NOMO-1 (cell line): ENCODE measurements at regions not wholly inside any gene's neighbourhood (a gene's known extent, or its start where the extent isn't known, plus 50 kb on each side); places are given as distances from the start of the nearest gene placed in this dataset.

Source experiments
- DNase-seq, 2 experiments: peaks; one replicate each; lab custom pipeline; 2025; ENCODE audit not compliant: unreplicated experiment in 2 of 2; lab: John Stamatoyannopoulos, UW

DNA sequence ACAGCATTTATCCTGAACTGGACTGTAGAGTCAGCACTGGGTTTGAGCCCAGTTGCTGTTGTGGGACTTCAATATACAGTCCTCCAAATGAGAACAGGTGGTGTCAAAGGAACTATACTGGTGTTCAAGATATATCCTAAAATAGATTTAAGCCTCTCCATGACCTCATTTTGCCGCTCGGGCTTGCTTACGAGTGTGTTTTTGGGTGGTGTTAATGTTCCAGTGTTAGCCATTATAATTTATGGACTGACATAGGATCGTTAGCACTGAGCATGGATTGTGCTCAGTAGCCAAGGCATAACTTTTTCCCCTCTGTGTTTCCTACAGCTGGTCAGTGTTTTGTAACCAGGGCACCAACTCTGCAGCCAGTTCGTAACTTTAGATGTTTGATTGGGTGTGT, 306.6 kb downstream of the SPATA31D1 start:
- DNase-seq = no peak

- DNase-seq = no peak
These were observed 311.3 kb downstream of the SPATA31D1 start for GRCh38 chr9:82299870-82300269.

GRCh38 chr9:82302968-82303655, 314.5 kb downstream of the SPATA31D1 start:
- DNase-seq = no peak

DNA sequence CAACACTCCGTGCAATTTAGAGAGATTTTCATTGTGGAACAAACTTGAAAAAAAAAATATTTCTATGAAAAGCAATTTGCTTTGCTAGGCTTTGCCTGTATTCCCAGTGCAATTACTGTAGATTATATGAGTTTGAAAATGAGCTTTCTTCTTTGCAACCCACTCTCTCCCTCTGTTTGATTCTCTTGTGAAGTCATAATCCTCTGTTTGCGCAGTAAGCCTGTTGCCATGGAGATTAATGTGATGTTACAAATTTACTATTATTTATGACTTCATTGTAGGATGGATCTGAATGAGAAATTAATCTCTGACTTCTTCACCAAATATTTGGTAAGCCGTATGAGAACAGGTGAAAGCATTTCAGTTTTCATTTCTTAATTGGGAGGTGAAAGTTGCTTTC, 320.3 kb downstream of the SPATA31D1 start:
- DNase-seq = no peak

- no peak for DNase-seq
These were observed 325.1 kb downstream of the SPATA31D1 start for GRCh38 chr9:82313697-82314096.

DNA sequence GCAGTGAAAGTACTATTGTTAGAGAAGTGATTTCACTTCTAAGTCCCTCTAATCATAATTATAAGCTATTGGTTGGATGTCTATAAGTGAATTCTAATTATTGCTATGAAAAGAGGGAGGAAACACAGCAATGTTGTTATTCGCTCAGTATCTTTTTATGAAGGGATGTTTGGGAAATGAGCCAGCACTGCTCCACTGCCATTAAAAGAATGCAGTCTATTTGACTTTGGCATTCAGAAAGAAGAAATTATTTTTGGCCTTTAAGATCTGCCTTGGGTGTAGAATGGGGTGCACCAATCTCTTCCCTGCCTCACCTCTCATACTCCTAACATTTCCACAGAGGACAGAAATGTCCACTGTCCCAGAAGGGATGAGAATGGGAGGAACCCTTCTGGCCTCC, 332.0 kb downstream of the SPATA31D1 start:
- no peak for DNase-seq

DNA sequence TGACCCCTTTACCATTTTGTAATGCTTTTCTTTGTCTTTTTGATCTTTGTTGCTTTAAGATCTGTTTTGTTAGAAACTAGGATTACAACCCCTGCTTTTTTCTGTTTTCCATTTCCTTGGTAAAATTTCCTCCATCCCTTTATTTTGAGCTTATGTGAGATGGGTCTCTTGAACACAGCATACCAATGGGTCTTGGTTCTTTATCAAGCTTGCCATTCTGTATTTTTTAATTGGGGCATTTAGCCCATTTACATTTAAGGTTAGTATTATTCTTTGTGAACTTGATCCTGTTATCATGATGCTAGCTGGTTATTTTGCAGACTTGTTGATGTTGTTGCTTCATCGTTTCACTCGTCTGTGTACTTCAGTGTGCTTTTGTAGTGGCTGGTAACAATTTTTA, 337.3 kb downstream of the SPATA31D1 start:
- DNase-seq = no peak

DNA sequence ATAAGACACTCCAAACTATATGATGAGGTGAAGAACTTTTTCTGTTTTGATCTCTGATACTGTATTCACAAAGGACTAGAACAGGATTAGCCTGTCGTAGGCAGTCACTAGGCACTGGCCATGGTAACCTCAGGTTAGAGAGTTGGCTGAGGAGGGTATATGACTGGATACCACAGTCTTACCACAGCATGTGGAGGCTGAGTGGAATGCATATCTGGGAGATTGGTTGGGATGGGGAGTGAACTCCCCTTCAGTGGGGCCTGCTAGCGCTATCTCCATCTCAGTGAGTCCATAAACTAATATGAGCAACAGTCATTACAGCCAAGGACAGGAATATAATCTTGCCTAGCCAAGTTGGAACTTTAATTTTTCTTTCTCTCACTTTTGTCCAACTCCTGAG, 339.1 kb downstream of the SPATA31D1 start:
- no peak for DNase-seq

DNA sequence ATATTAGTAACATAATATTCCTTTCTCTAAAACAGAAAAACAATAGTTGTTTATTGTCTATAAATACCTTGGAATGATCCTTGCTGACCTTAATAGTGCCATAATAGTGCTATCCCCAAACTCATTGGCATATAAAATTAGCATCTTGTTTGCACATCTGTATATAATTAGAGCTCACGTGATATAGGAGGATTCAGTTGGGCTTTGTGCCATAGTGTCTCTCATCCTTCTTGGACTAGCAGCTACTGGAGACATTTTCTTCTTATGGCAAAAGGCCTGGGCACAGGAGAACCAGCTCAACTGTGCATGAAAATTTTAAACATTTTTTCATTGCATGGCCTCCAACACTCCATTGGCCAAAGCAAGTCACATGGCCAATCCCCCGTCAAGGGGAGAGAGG, 342.5 kb downstream of the SPATA31D1 start:
- DNase-seq = no peak

GRCh38 chr9:82332018-82332773, 343.6 kb downstream of the SPATA31D1 start:
- no peak for DNase-seq

DNA sequence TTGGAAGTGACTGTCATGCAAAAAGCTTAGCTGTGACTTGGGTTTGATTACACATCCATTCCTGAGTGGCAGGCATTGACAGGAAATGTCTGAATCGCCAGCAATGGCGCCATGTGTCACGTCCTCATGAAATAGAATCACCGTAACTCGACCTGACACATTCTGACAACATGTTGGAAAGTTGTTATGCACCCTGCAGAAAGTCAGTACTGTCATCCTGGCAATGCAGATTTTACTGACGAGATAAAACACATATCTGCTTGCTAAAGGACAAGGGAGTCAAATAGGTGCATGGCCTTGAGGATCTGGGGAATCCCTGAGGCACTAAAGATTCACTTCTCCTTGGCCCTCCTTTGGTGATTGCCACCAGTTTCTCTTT, 344.2 kb downstream of the SPATA31D1 start:
- DNase-seq = no peak

- DNase-seq = no peak
These were observed 345.1 kb downstream of the SPATA31D1 start for GRCh38 chr9:82333671-82334070.

- DNase-seq = no peak
These were observed 345.7 kb downstream of the SPATA31D1 start for GRCh38 chr9:82334286-82334685.

DNA sequence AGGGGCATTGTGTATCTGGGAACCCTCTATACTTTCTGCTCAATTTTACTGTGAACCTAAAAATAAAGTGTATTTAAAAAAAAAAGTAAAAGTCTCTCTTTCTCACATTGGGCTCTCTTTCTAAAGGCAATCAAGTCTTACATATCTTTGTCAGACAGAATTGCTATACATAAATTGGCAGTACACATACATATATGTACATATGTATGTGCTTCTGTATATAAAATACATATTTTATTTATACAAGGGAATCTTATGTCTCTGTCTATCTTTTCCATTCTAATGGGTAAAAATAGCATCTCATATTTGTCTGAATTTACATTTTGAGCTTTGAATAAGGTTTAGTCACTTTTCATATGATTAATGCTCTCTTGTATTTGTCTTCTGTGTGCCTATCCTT, 348.8 kb downstream of the SPATA31D1 start:
- DNase-seq = no peak

DNA sequence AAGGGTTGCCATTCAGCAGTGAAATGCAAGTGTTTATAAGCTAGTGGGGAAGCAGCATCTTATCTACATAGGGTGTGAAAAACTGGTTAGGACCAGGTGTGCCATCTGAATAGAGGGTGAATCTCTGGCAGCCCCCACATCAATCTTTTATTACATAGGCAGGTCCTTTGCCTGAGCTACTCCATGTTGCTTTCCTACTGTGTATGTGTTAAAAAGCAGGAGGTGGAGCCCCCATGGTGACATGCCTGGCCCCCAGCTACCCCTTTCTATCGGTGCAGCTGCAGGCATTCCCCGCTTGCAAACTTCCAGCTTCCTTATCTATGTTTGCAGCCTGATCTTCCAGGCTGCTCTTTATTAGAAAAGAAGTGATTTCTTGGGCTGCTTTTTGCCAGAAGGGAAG, 353.5 kb downstream of the SPATA31D1 start:
- DNase-seq = no peak

DNA sequence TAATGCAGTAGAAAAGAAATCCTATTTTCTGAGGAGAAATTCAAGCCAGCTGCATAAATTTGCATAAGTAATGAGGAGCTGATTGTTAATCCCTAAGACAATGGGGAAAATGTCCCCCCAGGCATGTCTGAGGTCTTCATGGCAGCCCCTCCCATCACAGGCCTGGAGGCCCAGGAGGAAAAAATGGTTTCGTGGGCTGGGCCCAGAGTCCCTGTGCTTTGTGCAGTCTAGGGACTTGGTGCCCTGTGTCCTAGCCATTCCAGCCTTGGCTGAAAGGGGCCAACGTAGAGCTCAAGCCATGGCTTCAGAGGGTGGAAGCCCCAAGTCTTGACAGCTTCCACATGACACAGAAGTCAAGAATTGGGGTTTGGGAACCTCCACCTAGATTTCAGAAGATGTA, 357.5 kb downstream of the SPATA31D1 start:
- DNase-seq = no peak

DNA sequence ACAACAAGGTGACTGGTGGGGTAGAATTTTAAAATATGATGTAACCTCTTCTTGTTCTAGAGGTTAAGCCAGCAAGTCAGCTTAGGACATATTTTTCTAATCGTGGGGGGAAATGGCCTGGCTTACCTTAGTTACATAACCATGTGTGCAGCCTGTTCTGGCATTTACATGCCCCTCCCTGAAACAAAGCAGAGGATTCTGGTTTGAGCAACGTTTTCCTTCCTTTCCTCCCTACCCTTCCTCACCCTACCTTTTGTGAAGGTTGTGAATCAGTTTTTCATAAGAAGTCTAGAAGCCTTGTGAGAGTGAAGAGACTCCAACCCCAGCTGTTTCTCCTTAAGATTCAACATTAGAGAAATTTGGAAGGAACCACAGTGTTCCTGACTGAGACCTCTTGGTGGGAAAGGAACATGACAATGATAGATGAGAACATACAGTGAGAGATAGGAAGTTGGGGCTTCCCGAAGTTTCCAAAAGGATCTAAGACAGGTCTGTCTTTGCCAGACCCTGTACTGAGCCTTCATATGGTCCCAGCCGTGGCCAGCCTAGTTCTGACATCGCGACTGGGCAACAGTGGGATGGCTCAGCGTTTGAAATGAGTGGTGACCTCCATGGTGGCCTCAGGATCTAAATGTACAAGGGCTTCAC, 365.2 kb downstream of the SPATA31D1 start:
- no peak for DNase-seq

- DNase-seq = no peak
These were observed 365.7 kb downstream of the SPATA31D1 start for GRCh38 chr9:82354279-82354659.

DNA sequence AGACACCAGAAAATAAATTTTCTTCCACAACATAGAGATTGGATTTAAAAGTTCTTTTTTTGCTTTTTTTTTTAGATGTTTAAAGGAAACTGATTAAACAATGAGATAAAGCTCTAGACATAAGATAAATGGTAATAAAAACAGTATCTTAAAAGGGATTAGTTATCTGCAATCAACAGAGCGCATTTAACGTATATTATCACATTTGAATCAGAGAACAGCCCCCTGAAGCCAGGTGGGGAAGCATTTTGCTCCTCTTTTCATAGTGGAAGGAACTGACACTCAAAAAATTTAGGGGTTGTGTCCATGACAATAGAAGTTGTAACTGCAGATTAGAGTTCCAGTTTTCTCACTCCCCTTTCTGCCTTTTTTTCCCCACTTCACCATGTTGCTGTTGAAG, 367.6 kb downstream of the SPATA31D1 start:
- DNase-seq = no peak

DNA sequence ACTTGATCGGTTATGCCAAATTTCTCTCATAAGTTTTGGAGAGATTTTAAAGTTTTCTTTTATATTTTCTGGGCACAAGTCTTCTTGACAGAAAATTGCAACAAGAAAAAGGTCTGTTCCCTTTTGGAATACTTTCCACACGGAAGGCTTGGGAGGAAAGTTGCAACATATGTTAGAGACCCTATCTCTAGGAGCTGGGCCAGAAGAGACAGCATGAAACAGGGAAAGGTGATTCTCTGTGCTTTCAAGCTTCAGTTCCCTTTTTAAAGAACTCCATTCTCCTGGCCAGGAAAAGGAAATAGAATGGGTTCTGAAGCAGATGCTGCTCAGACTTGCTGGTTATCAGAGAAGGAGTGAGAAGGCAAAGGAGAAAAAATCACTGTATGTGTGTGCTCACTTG, 368.3 kb downstream of the SPATA31D1 start:
- no peak for DNase-seq

- DNase-seq = no peak
These were observed 374.6 kb downstream of the SPATA31D1 start for GRCh38 chr9:82363198-82363597.

- no peak for DNase-seq
These were observed 375.1 kb downstream of the SPATA31D1 start for GRCh38 chr9:82363682-82364081.
